Fibroblast of skin of back (primary cell): ENCODE measurements at regions not wholly inside any gene's neighbourhood (a gene's known extent, or its start where the extent isn't known, plus 50 kb on each side); places are given as distances from the start of the nearest gene placed in this dataset.
A peak's percentile ranks its signal among the peaks of the same experiment; 100 is the strongest.
"Not testable (repeated sequence)": the region's sequence is repeated elsewhere in the genome, so short reads cannot be mapped to it uniquely, and the experiment has no call there.

ENCODE experiments used
- DNase-seq: peaks from one replicate; pipeline ENCODE4 v3.0.0-alpha.2; 2013

DNA sequence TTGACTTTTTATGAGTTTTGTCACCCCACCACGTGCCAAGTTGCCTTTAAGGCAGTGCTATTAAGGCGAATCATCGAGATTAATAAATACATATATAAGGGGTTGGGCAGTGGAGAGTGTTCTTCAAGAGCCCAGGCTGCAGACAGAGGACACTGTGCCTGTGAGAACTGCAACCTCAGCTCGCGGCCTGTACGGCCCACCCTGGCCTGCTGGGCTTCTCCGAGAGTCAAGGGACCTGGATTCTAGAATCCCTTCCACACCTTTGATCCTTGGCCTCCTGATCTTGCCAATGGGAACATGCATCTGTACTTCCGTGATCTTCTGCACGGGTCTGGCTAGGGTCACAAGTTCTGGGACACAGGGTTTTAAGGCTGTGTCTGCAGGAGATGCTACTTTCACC lies 54.5 kb downstream of the IRX5 start:
- DNase-seq: no peak

DNA sequence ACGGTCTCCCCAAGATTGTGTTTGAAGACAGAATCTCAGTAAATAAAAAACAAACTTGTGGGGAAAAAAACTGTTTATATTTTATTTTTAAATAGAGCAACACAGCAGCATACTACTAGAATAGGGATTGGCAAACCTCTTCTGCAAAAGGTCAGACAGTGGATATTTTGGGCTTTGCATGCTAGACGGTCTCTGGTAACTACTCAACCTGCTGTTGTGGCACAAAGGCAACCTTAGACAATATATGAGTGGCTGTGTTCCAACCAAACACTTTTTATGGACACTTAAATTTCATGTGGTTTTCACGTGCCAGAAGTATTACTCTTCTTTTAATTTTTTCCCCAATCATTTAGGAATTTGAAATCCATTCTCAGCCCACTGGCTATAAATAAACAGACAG lies 55.0 kb downstream of the IRX5 start:
- no peak for DNase-seq

DNA sequence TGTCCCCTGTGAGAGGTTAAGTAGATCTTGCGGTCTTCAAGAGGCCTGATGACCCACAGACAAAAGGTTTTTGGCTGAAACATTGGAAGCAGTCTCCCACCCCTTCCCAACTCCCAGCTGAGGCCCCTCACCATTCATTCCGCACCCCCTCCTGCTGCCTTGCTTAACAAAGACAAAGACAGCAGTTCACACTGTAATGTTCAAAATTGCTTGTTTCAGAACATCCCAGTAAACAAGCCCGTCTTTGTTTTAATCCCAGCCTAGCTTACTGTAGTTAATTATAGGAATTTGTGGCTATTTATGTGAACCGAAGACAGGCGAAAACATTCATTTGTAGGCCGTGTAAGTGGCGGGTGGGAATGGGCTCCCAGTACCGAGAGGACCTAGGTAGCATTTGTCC lies 55.7 kb downstream of the IRX5 start:
- DNase-seq: no peak

DNA sequence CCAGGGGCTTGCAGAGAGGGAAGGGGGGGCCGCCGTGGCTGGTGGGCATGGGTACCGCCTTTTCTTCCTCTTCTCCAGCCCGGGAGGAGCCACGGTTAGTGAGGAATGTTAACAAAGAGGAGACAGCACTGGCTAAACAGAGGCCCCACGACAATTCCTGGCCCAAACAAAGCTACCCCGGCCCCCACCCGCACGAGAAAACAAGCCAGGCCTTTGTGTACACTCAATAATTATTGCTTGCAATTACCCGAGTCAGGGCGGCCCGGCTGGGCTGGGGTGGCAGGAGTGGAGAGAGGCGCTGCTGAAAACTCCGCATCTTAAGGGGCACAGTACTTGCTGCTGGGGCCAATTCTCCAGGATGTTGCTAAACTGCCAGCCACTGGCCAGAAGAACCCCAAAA lies 56.4 kb downstream of the IRX5 start:
- no peak for DNase-seq

DNA sequence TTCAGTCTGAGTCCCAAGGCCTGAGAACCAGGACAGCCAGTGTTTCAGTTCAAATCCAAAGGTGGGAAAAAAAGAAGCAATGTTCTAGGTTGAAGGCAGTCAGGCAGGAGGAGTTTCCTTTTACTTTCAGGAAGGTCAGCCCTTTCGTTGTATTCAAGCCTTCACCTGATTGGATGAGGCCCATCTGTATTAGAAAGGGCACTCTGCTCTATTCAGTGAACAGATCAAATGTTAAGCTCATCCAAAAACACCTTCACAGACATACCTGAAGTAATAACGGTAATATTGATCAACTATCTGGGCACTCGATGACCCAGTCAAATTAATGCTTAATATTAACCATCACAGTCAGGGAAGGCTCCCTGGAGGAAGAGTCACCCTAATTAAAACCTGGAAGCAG lies 60.9 kb downstream of the IRX5 start:
- DNase-seq: no peak

DNA sequence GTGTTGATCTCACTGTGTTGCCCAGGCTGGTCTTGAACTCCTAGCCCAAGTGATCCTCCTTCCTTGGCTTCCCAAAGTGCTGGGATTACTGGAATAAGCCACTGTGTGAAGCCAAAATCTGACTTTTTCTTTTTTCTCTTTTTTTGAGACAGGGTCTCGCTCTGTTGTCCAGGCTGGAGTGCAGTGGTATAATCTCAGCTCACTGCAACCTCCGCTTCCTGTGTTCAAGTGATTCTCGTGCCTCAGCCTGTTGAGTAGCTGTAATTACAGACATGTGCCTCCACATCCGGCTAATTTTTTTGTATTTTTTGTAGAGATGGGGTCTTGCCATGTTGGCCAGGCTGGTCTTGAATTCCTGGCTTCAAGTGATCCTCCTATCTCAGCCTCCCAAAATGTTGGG lies 61.3 kb downstream of the IRX5 start:
- DNase-seq: not testable (repeated sequence)

DNA sequence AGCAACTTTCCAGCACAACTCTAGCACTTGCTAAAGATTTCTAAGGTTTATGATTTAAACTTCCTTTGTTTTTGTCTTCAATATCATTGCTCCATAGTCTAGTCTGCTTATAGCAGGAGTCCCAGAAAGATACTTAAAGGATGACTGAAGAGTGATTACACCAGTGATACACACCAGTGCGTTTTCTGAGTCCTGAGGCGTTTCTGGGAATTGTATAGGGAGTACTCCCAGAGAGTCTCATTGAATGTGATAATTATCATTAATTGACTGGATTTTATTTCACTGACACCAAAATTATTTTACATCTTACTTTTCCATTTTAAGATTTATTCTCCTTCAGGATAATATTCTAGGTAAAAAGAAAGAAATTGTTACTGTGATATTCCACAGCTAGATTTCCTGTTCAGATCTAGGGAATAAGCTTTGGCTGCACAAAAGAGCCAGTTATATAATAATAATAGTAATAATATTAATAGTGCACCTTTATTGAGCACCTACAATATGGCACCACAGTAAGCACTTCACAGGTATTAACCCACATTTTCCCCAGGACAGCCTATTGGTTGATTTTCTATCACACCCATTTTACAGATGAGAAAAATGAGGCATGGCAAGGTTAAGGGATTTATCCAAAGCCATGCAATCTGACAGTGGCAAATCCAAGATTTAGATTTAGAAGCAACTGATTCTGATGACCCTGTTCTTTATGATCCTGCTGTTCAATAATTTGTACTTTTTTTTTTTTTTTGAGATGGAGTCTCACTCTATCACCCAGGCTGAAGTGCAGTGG lies 62.6 kb downstream of the IRX5 start:
- DNase-seq: no peak

DNA sequence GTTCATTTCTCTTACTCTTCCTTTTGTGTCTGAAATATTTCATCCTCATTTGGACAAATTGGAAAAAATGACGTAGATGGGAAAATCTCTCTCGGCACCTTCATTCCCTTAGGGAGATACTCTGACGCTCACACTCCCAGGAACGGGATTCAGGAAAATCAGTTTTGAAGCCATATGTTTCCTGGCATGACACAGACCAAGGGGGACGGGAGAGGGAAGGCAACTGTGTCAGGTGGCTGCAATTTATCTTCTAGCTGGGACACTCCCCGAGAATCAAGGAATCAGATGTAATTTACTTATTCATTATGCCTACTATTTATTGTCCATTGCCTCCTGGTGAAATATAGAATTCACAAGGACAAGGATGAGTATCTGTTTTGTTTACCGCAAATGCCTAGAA lies 65.5 kb downstream of the IRX5 start:
- no peak for DNase-seq

DNA sequence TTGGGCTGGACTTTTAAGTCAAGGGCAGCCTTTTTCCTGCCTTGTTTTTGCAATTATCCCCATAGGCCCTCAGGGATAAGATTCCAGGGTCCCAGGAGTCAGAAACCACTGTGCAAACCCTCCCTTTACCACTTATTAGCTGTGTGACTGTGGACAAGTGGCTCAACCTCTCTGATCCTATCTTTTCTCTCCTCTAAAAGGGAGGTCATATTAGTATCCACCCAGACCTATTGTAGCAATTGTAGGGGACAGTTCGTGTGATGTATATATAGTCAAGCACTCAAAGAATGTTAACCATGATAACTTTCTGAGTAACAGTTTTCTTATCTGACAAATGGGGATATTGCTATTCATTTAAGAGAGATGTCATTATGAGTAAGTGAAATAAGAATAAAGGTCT lies 68.2 kb downstream of the IRX5 start:
- DNase-seq: peak; percentile 25

DNA sequence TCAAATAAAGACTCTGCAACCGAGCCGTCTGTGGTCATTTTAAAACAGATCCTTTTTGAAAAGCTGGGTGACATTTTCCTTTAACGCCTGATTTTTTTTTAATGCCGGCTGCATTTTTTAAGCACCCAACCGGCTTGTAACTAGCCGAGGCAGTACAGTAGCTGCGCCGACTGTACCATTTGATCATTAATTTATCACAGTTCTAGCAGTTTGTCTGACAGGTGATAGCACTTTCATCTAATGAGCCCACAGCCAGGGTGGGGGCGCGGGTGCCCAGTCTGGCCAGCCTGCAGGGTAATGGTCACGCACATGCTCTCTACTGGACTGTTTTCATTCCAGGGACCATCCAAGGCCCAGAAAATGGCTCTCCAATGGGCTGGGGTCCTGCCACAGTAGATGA lies 68.8 kb downstream of the IRX5 start:
- DNase-seq: no peak

DNA sequence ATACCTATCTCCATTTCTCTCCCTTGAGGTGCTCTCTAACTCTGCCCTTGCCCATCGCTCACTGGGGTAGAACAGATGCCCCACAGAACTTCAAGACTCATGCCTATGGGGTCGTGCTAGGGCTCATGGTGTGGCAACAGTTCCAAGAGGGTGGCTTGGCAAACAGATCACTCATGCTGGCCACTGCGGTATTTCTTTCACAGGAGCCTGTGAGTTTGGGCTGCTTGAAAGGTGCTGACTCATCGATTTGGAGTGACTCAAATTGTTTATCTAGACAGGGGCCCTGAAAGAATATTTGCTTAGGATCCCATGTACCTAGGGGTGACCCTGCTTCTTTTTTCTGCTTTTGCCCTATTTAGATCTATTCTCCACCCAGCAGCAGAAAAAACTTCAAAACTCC lies 69.9 kb downstream of the IRX5 start:
- peak; percentile 54 for DNase-seq

DNA sequence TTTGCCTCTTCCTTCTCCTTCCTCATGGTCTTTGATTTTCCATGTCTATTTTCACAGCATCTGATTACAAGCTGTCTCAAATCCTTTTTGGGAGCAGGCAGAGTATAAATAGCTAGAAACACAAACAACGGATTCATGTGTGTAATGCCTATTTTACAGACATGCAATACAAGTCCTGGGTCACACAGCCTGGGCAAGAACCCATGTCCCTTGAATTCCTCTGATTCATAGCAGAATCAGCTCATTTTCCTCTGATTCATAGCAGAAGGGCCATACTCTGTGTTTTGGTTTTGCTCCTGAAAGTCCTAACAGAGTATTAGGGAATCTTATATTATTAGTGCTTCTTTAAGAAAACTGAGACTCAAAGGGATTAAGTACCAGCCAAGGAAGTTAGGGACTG lies 71.3 kb downstream of the IRX5 start:
- peak; percentile 82 for DNase-seq

DNA sequence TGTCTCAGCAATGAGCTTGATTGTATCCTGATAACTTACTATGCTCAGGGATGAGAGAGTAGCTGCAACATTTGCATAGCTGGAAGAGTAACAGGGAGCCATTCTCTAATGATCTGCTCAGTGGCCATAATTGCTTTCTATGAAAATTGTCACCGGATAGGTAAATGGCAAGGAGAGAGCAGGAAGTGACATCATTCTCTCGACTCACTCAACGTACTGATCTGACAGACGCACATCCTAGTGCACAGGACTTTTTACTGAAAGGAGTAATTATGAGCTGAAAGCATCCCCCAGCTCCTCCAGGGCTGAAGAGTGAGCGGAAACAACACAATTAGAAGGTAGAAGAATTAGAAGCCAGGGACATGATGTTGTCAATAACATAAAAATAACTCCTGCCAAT lies 71.8 kb downstream of the IRX5 start:
- DNase-seq: no peak

DNA sequence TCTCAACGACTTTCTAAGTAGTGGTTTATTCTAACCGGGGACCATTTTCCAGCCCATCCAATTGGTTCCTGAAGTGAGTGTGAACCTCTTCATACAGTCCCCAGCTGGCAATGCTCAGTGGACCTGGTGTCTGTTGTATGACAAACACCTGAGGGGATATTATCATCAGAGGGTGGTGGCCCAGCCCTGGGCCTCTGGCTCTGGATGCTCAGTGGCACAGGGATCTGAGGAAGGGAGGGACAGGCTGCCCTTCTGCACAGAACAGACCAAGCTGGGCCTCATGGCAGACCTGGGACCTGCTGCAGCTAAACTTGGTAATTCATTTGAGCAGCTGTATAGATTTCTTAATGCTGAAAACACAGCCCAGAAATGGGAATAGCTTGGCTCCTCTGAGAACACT lies 72.6 kb downstream of the IRX5 start:
- no peak for DNase-seq

DNA sequence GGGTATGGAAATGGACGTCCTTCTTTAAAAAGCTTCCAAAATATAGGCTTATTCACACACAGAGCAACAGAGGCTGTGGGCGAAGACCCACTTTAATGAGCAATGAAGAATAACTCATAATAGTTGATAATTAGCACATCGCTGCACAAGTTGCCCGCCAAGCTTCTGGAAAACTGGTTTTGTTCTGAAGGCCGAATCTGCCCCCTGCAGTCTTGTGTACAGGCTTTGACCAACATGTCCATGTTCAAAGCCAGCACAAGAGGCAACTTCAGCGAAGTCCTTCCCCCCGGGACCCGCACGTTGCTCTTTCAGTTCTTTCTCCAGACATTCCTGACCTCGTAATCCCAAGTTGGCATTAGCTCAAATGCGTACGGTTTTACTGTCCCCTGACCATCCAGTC lies 73.3 kb downstream of the IRX5 start:
- no peak for DNase-seq

DNA sequence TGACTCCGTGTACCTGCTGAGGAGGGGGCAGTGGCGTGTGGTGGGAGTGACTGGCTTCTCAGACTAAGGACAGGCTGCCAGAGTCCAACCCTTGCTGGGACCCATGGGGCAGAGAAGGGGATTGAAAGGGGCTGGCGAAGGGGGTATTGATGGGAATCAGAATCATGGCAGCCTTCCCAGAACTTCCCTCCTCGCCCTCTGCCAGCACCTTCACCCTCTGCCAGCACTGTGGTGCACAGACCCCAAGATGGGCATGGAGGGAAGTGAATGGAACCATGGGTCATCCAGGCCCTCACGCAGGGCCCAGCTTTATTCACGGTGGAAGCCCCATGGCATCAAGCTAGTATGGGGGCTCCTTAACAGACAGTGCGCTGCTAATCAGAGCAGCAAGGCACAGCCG lies 76.8 kb downstream of the IRX5 start:
- no peak for DNase-seq

DNA sequence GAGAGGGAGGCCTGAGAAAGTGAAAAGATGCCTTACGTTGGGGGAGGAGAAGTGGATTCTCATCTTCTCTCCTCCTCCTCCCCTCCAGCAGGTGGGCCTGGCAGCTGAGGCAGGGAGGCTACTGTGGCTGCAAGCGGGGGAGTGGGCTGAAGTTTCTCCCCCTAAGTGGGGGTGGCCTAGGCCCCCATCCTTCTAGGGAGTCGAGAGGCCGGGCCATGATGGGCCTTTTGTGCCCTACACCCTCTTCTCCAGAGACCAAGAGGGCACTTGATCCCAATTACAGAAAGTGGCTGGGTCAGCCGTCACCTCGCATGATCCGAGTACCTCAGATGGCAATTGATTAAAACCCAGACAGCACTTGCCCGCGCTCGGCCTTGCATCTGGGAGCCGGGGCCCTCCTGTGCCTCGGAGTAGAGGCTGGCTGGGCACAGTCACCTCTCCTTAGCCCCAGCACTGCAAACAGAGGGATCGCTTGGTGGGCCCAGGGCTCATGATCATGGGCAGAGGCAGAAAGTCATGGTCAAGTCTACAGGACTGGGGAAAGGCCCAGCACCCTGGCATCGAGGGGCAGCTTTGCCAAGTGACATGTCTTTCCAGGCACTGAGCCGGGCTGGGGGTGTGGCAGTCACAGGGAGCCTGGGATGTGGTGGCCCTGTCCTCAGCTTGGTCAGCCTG lies 78.3 kb downstream of the IRX5 start:
- DNase-seq: no peak

DNA sequence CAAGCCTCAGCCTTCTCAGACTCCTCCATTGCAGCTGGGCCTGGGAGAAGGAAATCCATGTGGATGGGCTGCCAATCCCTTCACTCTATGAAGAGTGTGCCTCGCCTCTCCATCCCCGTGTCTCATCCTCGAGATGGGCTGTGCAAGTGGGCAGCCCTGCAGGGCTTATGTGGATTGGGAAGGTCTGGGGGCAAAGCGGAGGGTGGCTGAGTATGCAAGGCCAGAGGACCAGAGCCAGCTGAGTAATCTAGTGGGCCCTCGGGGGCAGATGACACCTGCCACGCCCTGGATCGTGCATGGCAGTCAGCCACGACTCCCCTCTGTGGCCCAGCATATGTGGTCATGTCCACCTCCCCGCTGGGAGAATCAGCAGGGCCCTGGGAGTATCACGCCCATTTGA lies 78.9 kb downstream of the IRX5 start:
- no peak for DNase-seq

DNA sequence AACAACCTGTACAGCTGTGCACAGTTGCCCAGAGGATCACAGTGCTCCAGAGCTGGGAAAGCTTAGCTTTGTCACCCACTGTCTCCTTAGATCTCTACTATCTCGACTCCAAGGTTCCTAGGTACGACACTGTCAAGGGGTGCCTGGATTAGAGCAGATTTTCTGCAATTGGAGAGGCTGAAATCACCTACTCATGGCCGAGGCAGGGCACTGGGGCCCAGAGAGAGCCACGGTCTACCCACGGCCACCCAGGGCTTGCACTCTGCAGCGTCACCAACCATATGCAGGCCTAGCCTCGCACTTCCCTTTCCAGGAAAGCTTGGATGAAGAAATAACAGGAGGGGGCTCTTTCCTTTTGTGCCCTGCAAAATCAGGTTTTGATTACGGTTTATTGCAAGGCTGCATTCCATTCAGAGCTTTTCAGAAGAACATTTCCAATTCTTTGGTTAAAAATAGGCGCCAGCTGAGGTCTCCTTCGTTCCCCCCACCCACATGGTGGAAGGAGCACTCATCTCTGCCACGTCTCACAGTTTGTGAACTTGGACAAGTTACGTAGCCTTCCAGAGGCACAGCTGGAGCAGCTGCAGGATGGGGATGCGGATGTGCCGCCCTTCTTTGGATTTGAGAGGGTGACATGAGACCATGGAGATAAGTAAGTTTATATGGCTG lies 80.0 kb downstream of the IRX5 start:
- no peak for DNase-seq

DNA sequence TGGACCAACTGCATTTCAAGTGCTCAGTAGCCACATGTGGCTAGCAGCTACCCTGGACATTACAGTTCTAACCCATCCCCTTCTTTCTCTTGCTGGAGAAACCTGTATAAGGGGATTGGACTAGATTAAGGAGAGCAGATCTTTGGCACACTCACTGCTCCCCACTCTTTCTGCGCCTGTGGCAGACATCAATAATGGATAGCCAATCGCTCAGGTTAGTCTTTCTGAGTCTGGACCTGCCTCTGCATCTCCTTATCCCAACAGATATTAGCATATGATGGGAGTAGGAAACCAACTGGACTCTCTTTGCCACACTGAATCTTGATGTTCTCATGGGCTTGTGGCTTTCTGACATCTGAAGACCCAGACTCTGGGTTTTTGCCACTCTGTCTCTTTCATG lies 81.7 kb downstream of the IRX5 start:
- DNase-seq: no peak

DNA sequence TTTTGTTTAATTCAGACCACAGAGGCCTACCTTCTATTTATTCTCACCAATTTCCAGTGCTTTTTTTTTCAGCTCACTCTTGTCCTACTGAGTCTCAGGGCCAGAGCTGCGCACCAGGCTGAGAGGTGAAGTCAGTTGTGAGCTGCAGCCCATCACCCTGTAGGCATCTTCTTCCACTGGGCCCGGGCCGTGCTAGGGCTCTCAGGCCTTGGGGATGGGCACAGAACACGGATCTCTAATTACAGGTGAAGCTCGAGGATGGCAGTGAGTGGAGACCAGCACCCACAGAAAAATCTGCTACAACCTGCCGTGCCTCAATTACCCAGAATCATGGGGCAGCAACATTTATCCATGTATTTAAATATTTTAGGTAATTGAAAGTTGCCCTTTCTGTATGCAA lies 82.1 kb downstream of the IRX5 start:
- no peak for DNase-seq

DNA sequence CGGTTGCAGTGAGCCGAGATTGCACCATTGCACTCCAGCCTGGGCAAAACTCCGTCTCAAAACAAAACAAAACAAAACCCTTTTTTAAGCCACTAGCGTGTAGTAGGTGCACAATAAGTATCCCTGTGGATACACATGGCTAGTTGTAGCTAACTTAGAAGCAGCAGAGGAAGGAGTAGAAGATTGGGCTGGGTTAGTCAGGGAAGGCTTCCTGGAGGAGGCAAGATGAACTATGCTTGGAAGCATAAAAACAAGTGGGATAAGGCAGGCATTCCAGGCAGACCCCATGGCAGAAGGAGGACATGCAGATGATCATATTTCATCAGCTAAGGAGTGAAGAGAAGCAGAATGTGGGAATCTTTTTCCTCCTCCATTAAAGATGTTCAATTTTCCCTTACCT lies 83.4 kb downstream of the IRX5 start:
- DNase-seq: no peak

DNA sequence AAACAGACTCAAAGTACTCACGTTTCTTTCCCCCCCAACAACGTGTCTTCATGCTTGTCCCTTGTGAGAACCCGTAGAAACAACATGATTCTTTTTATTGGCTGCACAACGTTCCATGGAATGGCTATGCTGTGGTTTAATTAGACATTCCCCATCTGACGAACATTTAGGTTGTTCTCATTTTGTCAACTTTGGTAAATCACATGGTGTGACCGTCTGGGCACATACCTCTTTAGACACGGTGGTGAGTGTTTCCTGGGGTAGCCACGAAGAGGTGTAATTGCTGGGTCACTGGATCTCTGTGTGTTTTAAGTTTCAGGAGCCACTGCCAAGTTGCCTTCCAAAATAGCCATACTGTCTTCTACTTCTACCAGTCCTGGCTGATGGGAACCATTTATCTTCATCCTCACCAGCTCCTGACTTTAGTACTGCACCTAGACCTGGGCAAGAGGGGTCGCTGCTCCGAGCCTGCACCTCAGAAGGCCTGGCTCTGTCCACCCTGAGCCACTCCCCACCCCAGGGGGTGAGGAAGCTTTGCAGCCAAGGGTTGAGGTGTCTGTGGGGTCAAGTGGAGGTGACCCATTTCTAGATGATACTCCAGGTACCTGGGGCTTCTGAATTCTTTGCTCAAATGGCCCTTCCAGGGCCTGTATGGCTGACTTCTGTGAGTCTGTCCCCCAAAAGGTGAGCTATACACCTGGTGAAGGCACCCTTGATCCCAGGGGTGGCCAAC lies 84.7 kb downstream of the IRX5 start:
- no peak for DNase-seq
